ENCODE measurements at regions not wholly inside any gene's neighbourhood (a gene's known extent, or its start where the extent isn't known, plus 50 kb on each side); places are given as distances from the start of the nearest gene placed in this dataset.
A peak's percentile ranks its signal among the peaks of the same experiment; 100 is the strongest.

DNA sequence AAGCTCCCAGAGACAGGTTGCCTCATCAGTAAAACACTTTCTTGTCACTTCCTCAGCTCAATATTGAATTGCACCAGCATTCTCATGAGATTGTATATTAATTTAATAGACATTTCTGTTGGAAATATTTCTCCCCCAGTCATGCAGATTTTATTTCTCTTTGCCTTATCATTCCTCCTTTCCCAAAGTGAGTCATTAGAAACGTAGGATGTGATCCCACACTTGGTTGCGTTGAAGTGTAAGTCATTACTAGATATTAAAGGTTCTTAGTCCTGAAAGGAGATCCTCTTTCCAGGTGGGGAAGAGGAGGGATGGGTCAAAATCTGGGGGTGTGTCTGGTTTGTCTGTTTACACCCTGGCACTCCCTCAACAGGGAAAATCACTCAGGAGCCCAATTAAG lies 438.2 kb downstream of the SLC4A3 start:
- DNase-seq, result no peak

DNA sequence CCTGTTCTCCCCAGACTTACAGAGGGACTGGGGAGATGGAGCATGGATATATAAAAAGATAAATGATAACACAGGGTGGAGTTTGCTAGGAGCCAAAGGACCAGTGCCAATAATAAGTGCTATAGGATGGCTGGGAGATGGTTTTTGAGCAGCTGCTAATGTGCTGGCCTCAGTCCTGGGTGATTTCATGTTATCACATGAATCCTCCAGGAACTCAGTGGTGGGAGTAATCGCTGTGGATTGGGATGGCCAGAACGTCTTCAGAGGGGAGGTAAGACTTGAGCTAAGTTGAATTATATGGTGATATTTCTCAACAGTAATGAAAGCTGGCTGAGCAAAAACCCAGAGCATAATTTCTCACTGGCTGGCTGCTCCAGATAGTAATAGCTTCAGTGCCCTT lies 441.4 kb downstream of the SLC4A3 start:
- DNase-seq, result no peak

DNA sequence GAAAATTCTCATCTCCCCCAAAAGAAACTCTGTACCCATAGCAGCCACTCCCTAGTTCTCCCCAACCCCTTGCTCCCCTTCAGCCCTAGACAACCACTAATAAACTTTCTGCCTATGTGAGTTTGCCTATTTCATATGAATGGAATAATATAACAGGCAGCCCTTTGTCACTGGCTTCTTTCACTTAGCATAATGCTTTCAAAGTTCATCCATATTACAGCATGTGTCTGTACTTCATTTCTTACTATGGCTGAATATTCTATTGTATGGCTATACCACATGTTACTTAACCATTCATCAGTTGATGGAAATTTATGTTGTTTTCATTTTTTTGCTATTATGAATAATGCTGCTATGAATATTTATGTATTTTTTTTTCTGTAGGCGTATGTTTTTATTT lies 442.9 kb downstream of the SLC4A3 start:
- no peak for DNase-seq

- DNase-seq, result no peak
Measured at GRCh38 chr2:220071696-220072095, 444.3 kb downstream of the SLC4A3 start.

GRCh38 chr2:220072669-220073220 lies 445.3 kb downstream of the SLC4A3 start:
- no peak for DNase-seq

DNA sequence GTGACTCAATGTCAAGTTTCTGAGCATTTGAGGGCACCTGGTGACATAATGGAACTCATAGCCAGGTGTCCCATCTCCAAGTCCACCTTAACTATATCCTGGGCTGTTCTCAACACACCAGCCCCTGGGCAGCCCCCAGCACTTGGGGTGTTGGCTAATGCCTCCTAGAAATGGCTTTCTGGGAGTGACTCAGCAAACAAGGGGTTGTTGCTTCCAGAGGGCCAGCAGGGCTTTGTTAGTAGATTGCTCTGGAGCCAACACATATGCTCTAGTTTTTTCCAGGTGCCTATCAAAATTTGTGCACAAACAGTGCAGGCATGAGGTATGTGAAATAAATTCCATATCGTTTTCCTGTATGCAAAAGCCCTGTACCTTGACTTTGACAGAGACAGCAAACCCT lies 448.4 kb downstream of the SLC4A3 start:
- DNase-seq, result no peak

GRCh38 chr2:220076734-220077133 lies 449.3 kb downstream of the SLC4A3 start:
- DNase-seq, result no peak

DNA sequence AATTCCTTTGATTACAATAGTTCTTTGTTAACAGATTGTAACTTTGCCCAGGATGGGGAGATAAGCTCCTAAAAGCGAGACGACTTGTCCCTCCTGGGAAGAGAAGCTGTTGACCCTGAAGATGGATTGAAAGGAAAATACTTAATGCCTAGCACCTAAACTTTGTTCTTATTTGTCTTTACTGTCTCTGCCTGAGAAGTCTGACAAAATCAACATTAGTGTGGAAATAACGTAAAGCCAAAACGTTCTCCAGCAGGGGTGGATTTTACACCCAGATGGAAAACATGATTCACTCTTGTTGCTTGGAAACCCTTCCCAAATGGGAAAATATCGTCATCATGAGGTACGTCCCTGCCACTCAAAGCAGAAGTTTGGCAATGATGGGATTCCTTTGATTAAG lies 450.1 kb downstream of the SLC4A3 start:
- DNase-seq, result no peak

DNA sequence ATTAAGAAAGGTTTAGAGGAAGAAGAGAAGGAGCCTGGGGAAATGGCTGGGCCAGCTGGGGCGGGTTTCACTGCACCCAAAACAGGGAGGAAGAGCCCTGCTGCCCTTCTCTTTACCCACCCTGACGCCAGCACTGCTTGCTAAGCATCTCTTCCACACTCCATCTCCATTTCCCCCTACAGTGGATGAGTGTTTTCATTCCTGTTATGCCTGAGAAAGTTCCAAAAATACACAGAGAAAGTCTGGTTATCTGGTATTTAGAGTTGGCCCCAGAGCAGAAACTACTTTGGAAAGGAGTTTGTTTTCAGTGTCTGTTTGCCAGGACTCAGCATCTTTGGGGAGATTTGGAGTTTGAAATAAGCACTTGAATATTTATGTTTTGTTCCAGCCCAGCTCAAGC lies 451.0 kb downstream of the SLC4A3 start:
- DNase-seq, result no peak

GRCh38 chr2:220079595-220079994 lies 452.2 kb downstream of the SLC4A3 start:
- DNase-seq, result no peak

DNA sequence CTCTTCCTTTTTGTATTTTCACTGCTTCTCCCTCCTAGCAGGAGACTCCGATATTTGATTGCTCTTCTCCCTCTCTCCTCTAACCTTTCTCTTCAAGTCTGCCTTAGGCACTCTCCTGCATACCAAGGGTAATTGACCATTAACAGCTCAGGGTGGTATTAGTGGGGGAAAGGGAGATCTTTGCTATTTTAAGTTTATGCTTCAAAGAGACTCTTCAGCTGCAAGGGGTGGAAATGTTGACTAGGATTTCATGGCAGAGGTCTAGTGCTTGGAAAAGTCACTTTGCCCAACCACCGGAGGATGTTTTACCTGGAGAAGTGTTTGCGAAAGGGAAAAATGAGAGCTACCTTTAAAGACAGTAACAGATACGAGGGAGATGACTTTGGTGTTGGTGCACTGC lies 453.7 kb downstream of the SLC4A3 start:
- no peak for DNase-seq

DNA sequence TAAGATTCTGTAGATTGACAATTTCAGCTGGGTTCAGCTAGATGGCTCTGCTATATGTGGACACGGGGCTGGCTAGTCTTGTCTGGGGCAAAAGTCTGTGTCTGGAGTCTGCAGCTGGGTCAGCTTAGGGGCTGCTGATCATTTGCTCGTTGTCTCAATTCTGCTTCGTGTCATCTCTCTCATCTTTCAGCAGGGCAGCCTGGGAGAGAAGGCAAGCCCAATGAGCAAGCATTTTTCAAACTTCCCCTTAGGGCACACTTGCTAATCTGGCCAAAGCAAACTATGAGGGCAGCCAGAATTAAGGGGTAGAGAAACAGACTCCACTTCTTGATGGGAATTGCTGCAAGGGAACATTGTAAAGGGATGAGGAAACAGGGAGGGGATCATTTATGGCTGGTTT lies 462.6 kb downstream of the SLC4A3 start:
- DNase-seq, result peak; percentile 54

DNA sequence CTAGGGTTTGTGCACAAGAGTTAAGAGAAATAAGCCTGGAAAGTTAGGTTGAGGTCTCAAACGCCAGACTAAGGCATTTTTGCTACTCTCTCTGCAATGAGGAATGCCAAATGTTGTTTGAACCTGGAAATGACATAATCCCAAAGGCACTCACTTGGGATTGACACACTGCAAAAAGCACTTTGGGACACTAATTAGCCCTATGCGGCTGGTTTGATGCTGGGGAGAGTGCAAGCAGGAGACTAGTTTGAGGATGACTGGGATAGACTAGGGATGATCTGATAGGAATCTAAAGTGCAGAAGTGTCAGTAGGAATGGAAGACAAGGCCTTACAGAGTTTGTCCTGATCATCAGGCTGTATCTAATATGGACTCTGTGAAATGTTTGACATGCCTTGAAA lies 469.0 kb downstream of the SLC4A3 start:
- no peak for DNase-seq

DNA sequence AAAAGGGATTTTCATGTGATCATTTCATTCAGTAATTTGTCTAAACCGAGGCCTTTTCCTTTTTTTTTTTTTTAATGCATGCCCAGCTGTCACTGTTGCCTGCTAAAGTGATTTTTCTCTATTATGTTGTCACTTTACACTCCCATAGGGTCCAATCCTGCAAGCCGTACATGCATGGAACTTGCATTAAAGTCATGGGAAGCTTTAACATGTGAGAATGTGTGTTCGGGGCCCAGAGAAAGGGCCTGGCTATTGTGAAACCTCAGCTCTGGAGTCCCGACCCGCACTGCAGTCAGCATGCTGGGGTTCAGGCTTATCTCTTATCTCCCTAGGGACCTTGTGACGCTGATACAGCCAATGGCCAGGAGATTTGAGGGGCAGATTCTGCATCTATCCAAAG lies 474.6 kb downstream of the SLC4A3 start:
- no peak for DNase-seq

DNA sequence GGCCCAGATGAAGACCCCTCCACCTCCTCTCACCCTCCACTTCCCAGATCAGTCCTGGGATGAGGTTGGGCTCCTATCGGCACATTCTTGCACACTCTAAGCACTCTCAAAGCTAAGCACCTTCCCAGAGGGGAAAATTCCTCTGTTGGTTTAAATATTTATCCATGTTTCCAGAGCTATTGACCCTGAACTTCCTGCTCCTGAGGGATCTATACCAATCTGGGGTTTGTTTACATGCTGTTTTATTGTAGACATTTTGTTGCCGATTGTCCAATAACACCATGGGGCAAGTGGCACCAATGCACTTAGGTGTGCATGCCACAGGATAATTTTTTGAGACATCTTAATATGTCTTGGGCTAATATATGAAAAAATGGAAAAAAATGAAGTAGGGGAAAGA lies 476.2 kb downstream of the SLC4A3 start:
- no peak for DNase-seq

- DNase-seq, result peak; percentile 27
Measured at GRCh38 chr2:220104871-220105351, 477.5 kb downstream of the SLC4A3 start.

GRCh38 chr2:220106065-220106464 lies 478.6 kb downstream of the SLC4A3 start:
- DNase-seq, result no peak

- peak; percentile 20 for DNase-seq
Measured at GRCh38 chr2:220107380-220107791, 480.0 kb downstream of the SLC4A3 start.

- no peak for DNase-seq
Measured at GRCh38 chr2:220114443-220114842, 487.0 kb downstream of the SLC4A3 start.

- DNase-seq, result no peak
Measured at GRCh38 chr2:220117025-220117424, 489.6 kb downstream of the SLC4A3 start.

GRCh38 chr2:220120041-220120440 lies 492.6 kb downstream of the SLC4A3 start:
- no peak for DNase-seq

DNA sequence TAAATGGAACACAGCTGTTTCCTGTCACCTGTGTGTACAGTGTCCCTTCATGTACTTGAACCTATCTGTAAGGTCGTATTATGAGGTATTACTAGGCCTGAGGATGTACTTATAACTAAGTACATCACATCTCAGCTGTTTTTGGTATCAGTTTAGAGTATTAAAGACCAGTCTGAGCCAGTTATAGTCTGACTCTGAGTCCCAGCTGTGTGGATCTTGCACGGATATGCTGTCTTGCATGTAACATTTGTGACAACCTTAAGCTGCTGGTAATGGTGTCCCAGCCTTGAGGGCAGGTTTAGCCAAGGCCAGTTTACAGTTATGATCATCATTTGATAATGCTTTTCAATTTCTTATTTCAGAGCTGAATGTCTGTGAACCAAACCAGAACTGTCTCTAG lies 496.3 kb downstream of the SLC4A3 start:
- no peak for DNase-seq

GRCh38 chr2:220125551-220125950 lies 498.1 kb downstream of the SLC4A3 start:
- no peak for DNase-seq

DNA sequence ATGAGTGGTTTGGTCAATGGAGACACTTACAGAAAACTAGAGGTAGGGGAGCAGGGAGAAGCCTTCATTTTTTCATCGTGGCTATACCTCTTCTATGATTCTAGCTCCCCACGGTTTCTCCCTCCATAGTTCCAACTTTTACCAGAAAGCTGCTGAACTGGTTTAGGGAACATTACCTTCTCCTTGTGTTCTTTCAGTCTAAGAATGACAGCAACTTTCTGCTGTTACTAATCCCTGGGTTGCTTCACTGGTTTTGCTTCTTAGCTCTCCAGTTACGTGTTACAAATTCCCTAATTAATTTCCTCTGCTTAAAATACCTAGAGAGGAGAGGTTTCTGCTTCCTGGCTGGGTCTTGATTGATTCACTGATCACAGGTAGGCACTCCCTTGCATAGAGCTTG lies 499.9 kb downstream of the SLC4A3 start:
- no peak for DNase-seq

DNA sequence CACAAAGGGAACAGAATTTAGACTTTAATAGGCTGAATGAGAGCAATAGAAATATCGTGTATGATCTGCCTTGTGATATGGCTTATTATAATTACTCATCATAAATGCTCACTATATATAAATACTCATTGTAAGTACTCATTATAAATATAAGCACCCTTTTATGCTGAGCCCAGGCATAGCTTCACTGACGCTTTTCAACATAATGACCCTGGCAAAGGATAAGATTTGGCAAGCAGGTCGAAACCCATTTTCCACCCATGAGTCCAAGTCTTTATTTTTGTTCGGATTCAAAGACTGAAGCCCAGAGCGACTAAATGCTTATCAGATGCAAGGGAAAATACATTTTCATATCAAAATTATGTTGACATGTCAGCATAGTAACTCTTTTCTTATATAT lies 500.4 kb downstream of the SLC4A3 start:
- no peak for DNase-seq

DNA sequence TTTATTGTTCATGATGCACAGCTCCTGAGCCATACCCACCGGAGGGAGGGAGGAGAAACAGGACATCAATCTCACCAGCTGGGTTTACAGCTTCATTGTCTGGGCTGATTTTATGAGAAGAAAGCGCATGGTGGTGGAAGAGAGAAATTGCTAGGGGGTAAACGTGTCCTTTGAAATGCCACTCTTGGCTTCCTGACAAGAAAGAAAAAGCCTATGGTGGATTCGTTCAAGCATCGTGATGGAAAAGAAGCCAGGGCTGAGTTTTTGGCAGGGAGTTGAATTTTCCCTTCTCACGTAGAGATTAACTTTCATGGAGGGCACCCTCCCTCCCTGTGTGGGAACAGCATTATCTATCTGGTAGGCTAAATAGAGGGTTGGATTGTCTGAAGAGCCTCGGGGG lies 502.0 kb downstream of the SLC4A3 start:
- DNase-seq, result no peak
